Upper lobe of left lung (tissue), 6 donors: ENCODE measurements at regions not wholly inside any gene's neighbourhood (a gene's known extent, or its start where the extent isn't known, plus 50 kb on each side); places are given as distances from the start of the nearest gene placed in this dataset.

ENCODE experiments used
- ATAC-seq, 2 donors: fragments of 200-7000 bp; cut with Tn5 transposase; one replicate each; pipeline ENCODE4 v1.9.1; 2022; ENCODE audit warnings: mild to moderate bottlenecking in 2 of 2, moderate library complexity in 2 of 2; ENCODE audit not compliant: low FRiP score in 2 of 2
- DNase-seq, 2 donors: peaks; one replicate each; pipeline ENCODE4 v3.0.0-alpha.2; 2019 to 2020
- H3K27ac ChIP-seq, 4 donors: fragments of 200-600 bp; sonication (generic); one replicate each; pipeline ENCODE4 v1.5.1; 2016 to 2019
- H3K27me3 ChIP-seq, 4 donors: fragments of 200-600 bp; sonication (generic); one replicate each; pipeline ENCODE4 v1.5.1; 2017 to 2019
- H3K36me3 ChIP-seq, 4 donors: fragments of 200-600 bp; sonication (generic); one replicate each; pipeline ENCODE4 v1.5.1; 2016 to 2019
- H3K4me1 ChIP-seq, 4 donors: fragments of 200-600 bp; sonication (generic); one replicate each; pipeline ENCODE4 v1.5.1; 2018 to 2019
- H3K4me3 ChIP-seq, 4 donors: fragments of 200-600 bp; sonication (generic); one replicate each; pipeline ENCODE4 v1.5.1; 2017 to 2019; ENCODE audit warnings: mild to moderate bottlenecking in 2 of 4, moderate library complexity in 1 of 4
- H3K9me3 ChIP-seq, 4 donors: fragments of 200-600 bp; sonication (generic); one replicate each; pipeline ENCODE4 v1.5.1; 2018 to 2019
- EP300 ChIP-seq, 4 donors: sonication (generic); formaldehyde crosslinking; IDR thresholded peaks; one replicate each; pipeline ENCODE4 v1.5.1; 2017; ENCODE audit warnings: antibody characterized with exemption in 4 of 4, control low read depth in 2 of 4
- POLR2A ChIP-seq, 4 donors: fragments of 450-650 bp; IDR thresholded peaks; one replicate each; pipeline ENCODE4 v1.5.1; 2016 to 2017; ENCODE audit warnings: antibody characterized with exemption in 4 of 4, mild to moderate bottlenecking in 2 of 4
- POLR2AphosphoS5 ChIP-seq, 2 donors: sonication (generic); formaldehyde crosslinking; IDR thresholded peaks; one replicate each; pipeline ENCODE4 v1.5.1; 2017; ENCODE audit warnings: antibody characterized with exemption in 2 of 2
- WGBS, 2 donors: methylation state at CpG; one replicate each; pipeline ENCODE4 v1.1.5; 2017 to 2018; 5-methylcytosine and 5-hydroxymethylcytosine counted together
- TF ChIP-seq, protein P1 (sequence below), 6 experiments: fragments of 450-650 bp in 4 of 6; fragments of 200-600 bp in 2 of 6; sonication (generic) in 2 of 6; IDR thresholded peaks; one replicate each; pipeline ENCODE4 v1.5.1; 2016 to 2019; ENCODE audit warnings: antibody characterized with exemption in 6 of 6
- donor health status: DM: no; HTN: no; CAD: no; lungs with moderate emphysema.
- donor health status: DM: no; HTN: yes; CAD: no; lungs with severe emphysema.

GRCh38 chr12:97038834-97039233 is 131.8 kb downstream of the NEDD1 start:
- H3K9me3 ChIP-seq: no peaks in the 10 kb centered on the region
- TF ChIP-seq POLR2A (IDR thresholded peaks at IDR 0.05): no peak
- TF ChIP-seq, protein P1, sequence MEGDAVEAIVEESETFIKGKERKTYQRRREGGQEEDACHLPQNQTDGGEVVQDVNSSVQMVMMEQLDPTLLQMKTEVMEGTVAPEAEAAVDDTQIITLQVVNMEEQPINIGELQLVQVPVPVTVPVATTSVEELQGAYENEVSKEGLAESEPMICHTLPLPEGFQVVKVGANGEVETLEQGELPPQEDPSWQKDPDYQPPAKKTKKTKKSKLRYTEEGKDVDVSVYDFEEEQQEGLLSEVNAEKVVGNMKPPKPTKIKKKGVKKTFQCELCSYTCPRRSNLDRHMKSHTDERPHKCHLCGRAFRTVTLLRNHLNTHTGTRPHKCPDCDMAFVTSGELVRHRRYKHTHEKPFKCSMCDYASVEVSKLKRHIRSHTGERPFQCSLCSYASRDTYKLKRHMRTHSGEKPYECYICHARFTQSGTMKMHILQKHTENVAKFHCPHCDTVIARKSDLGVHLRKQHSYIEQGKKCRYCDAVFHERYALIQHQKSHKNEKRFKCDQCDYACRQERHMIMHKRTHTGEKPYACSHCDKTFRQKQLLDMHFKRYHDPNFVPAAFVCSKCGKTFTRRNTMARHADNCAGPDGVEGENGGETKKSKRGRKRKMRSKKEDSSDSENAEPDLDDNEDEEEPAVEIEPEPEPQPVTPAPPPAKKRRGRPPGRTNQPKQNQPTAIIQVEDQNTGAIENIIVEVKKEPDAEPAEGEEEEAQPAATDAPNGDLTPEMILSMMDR (IDR thresholded peaks at IDR 0.05): no peak
- no peaks in the 10 kb centered on the region for H3K36me3 ChIP-seq
- H3K27me3 ChIP-seq: no peaks in the 10 kb centered on the region
- no peak overlapping the region for H3K27ac ChIP-seq
- ATAC-seq: no peak
- H3K4me1 ChIP-seq: no peaks in the 10 kb centered on the region
- WGBS, 2 donors: 73 to 77% methylated on average over 4 of the region's 4 CpGs
- no peak for DNase-seq
- no peak overlapping the region for H3K4me3 ChIP-seq

DNA sequence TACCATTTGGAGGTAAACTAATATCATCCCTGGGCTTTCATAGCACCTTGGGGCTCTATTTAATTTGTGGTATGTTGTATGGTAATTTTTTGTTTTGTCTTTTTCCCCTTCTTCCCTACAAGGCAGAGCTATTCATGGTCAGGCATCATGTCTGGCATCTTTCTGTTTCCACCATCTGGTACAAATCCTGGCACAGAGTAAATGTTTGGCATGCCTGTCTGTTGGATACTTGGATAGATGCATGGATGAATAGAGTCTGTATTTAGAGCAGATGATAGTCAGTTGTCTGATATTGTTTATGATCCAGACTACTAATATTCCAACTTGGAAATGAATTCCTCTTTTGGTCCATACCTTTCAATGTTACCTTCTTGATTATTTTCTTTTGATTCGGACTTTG is 139.8 kb downstream of the NEDD1 start:
- no peak overlapping the region for H3K27ac ChIP-seq
- no peaks in the 10 kb centered on the region for H3K27me3 ChIP-seq
- ATAC-seq (no peak), DNase-seq (no peak)
- H3K9me3 ChIP-seq: no peaks in the 10 kb centered on the region
- no peaks in the 10 kb centered on the region for H3K4me1 ChIP-seq
- 88 to 97% methylated on average over 1 of the region's 1 CpG for WGBS, 2 donors
- no peaks in the 10 kb centered on the region for H3K36me3 ChIP-seq
- no peak for TF ChIP-seq POLR2A (IDR thresholded peaks at IDR 0.05)
- TF ChIP-seq EP300 (IDR thresholded peaks at IDR 0.05): no peak
- H3K4me3 ChIP-seq: no peak overlapping the region

GRCh38 chr12:97047361-97047760 is 140.3 kb downstream of the NEDD1 start:
- DNase-seq (no peak), ATAC-seq (no peak)
- Histone ChIP-seq H3K9me3 (no peaks in the 10 kb centered on the region), H3K4me3 (no peak overlapping the region), H3K36me3 (no peaks in the 10 kb centered on the region), H3K27me3 (no peaks in the 10 kb centered on the region), H3K27ac (no peak overlapping the region), H3K4me1 (no peaks in the 10 kb centered on the region)
- TF ChIP-seq EP300 (IDR thresholded peaks at IDR 0.05): no peak
- TF ChIP-seq, protein P1 (IDR thresholded peaks at IDR 0.05): no peak
- no peak for TF ChIP-seq POLR2AphosphoS5 (IDR thresholded peaks at IDR 0.05)
- TF ChIP-seq POLR2A (IDR thresholded peaks at IDR 0.05): no peak

DNA sequence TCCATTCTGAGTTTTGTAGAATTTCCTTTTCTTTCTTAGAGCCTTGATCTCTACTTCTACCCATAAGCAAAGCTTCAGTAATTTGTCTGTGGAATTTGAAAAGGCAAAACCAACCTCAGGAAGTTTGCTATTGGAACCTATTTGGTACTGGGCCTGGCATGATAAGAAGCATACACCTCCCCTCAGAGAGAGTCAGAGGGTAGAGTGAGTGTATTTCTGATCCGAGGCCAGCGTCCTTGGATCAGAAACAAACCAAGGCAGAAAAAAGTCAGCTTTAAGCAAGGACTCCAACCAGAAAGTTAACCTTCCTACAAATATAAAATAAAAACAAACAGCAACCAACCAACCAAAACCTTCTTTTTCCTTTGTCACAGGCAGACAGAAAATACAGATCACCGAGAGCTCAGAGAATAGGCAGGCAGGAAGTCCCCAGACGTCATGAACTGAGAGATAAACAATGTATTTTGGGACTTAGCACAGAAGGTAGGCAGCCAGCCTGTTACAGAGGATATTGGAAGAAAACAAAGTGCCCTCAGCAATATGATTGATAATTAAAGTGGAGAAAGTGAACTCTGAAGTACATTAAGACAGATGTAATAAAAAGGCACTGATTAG is 141.5 kb downstream of the NEDD1 start:
- no peaks in the 10 kb centered on the region for H3K9me3 ChIP-seq
- DNase-seq (no peak), ATAC-seq (no peak)
- H3K27me3 ChIP-seq: no peaks in the 10 kb centered on the region
- no peaks in the 10 kb centered on the region for H3K4me1 ChIP-seq
- no peaks in the 10 kb centered on the region for H3K36me3 ChIP-seq
- WGBS, 2 donors: 43 to 52% methylated on average over 4 of the region's 4 CpGs
- no peak for TF ChIP-seq POLR2AphosphoS5 (IDR thresholded peaks at IDR 0.05)
- TF ChIP-seq, protein P1 (IDR thresholded peaks at IDR 0.05): no peak
- no peak for TF ChIP-seq EP300 (IDR thresholded peaks at IDR 0.05)
- no peak for TF ChIP-seq POLR2A (IDR thresholded peaks at IDR 0.05)
- peak overlapping the region in 1 of 4 donors; percentile 34 for H3K27ac ChIP-seq
- H3K4me3 ChIP-seq: no peak overlapping the region

- TF ChIP-seq, protein P1 (IDR thresholded peaks at IDR 0.05): no peak
- TF ChIP-seq EP300 (IDR thresholded peaks at IDR 0.05) (no peak), POLR2A (IDR thresholded peaks at IDR 0.05) (no peak), POLR2AphosphoS5 (IDR thresholded peaks at IDR 0.05) (no peak)
- Histone ChIP-seq H3K4me1 (no peaks in the 10 kb centered on the region), H3K27ac (no peak overlapping the region), H3K4me3 (no peak overlapping the region), H3K9me3 (no peaks in the 10 kb centered on the region), H3K27me3 (no peaks in the 10 kb centered on the region), H3K36me3 (no peaks in the 10 kb centered on the region)
- 76 to 87% methylated on average over 5 of the region's 5 CpGs for WGBS, 2 donors
- ATAC-seq (no peak), DNase-seq (no peak)
Observed at GRCh38 chr12:97050509-97050908, 143.5 kb downstream of the NEDD1 start.
